ENCODE measurements at regions not wholly inside any gene's neighbourhood (a gene's known extent, or its start where the extent isn't known, plus 50 kb on each side); places are given as distances from the start of the nearest gene placed in this dataset.

- H3K9me3 ChIP-seq (ENCODE audit: low read length), result no peaks in the 10 kb centered on the region
- CTCF ChIA-PET (ENCODE audit: low intra/inter-chr PET ratio, low total read pairs), result no interaction called here
- no peak overlapping the region for H3K4me2 ChIP-seq (ENCODE audit: low read depth, low read length)
Observed at GRCh38 chr7:98515201-98515600, 101.9 kb upstream of the NPTX2 start.

More at GRCh38 chr7:98515201-98515600, 101.9 kb upstream of the NPTX2 start:
- H3K36me3 ChIP-seq (replicated peaks in 1 of 2; ENCODE audit: control insufficient read depth in 1 of 2, insufficient read depth in 2 of 2, low read length in 2 of 2), result no peaks in the 10 kb centered on the region
- H3K79me2 ChIP-seq (ENCODE audit: insufficient read depth, low read length), result no peaks in the 10 kb centered on the region
- no peak for DNase-seq (ENCODE audit: low spot score)
- H3K27ac ChIP-seq (ENCODE audit: extremely low read length, insufficient read depth, low read length), result no peak overlapping the region
- no peaks in the 10 kb centered on the region for H3K27me3 ChIP-seq (ENCODE audit: control insufficient read depth in 1 of 2, insufficient read depth in 2 of 2, low read length in 2 of 2)
- TF ChIP-seq NFIC (IDR thresholded peaks at IDR 0.05; ENCODE audit: low read length), result no peak
- TF ChIP-seq SMAD1 (CRISPR knock-in tag; IDR thresholded peaks at IDR 0.05; ENCODE audit: borderline replicate concordance, low read depth), result no peak
- no peak for TF ChIP-seq TBL1XR1 (IDR thresholded peaks at IDR 0.05; ENCODE audit: borderline replicate concordance, low read length, partially characterized antibody)
- TF ChIP-seq ZNF296 (CRISPR knock-in tag; conservative IDR thresholded peaks at IDR 0.05), result no peak
- TF ChIP-seq ARHGAP35 (CRISPR knock-in tag; IDR thresholded peaks at IDR 0.05; ENCODE audit: borderline replicate concordance), result no peak
- no peak for TF ChIP-seq ZNF709 (CRISPR knock-in tag; IDR thresholded peaks at IDR 0.05)
- no peak for TF ChIP-seq KIAA2018 (CRISPR knock-in tag; IDR thresholded peaks at IDR 0.05; ENCODE audit: borderline replicate concordance)
- no peak for TF ChIP-seq RAD51 (IDR thresholded peaks at IDR 0.05; ENCODE audit: borderline replicate concordance)
- TF ChIP-seq ZNF546 (CRISPR knock-in tag; conservative IDR thresholded peaks at IDR 0.05), result no peak
- whole genome bisulfite sequencing (ENCODE audit: low lambda C conversion rate), result 2% methylated on average over 4 of the region's 4 CpGs
- ATAC-seq, result no peak
- no peak overlapping the region for H2AFZ ChIP-seq (ENCODE audit: low read length)
- no peaks in the 10 kb centered on the region for H3K4me1 ChIP-seq (ENCODE audit: insufficient read depth, low read length)
- in situ Hi-C loops (cut with HindIII; ENCODE audit: extremely low pct_ligation_motif_present, low pct_unique_long_range_greater_than_20kb), result no loop called here
- no TSS peak for BruUV-seq (replicated peaks)
- POLR2A ChIA-PET, result no interaction called here
- no peak for FAIRE-seq
- no peaks in the 10 kb centered on the region for H4K20me1 ChIP-seq (ENCODE audit: insufficient read depth, low read length)
- intact Hi-C loops (cut with micrococcal nuclease; ENCODE audit: unreplicated experiment), result no loop called here
- H3K4me3 ChIP-seq (replicated peaks in 1 of 3; ENCODE audit: insufficient read depth in 1 of 3, low read depth in 2 of 3, low read length in 3 of 3), result no peak overlapping the region
- H3K9ac ChIP-seq (ENCODE audit: insufficient read depth, low read depth, low read length), result no peak overlapping the region

Measured in HepG2 (cell line).